Esophagus mucosa (tissue), 1 donor: ENCODE measurements at regions not wholly inside any gene's neighbourhood (a gene's known extent, or its start where the extent isn't known, plus 50 kb on each side); places are given as distances from the start of the nearest gene placed in this dataset.
"Not testable (repeated sequence)": the region's sequence is repeated elsewhere in the genome, so short reads cannot be mapped to it uniquely, and the experiment has no call there.

ENCODE experiments used
- ATAC-seq: fragments of 200-7000 bp; cut with Tn5 transposase; one replicate; pipeline ENCODE4 v1.9.1; 2020
- donor health status: DM: yes; HTN: yes; CAD: no.

DNA sequence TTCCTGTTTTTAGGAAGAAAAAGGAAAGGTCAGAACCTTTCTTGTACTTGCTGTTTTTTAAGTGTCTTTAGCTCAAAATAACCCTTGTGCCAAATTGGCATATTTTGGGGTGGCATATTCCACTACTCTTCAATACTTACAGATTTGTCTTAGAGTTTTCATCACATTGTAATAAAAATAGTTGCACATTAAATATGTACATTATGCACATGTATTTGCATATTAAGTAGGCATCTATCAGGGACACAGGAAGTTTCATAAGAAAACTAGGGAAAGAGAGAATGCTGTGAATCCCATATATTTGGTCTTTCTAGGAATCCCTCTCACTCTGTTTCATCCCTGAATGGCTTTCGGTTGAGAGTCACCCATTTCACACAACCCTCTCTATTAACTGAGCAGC lies 139.6 kb downstream of the LARP7 start:
- no peak for ATAC-seq

DNA sequence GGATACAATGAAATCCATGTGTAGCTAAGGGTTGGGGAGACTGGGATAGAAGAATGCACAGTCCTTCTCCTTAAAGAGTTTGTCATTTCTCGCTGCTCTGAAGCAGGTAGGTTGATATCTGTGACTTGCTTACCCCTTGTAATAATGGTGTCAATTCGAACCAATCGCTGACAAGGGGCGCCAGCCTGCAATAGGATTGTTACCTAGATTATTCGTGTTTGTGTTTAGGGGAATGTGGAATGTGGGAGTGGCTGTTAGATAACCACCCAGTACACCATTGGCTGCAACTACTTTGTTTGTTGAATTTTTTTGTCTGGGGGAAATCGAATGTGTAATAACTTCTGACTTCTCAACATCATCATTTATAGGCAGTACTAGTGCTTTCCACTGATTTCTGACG lies 141.6 kb downstream of the LARP7 start:
- ATAC-seq = no peak

DNA sequence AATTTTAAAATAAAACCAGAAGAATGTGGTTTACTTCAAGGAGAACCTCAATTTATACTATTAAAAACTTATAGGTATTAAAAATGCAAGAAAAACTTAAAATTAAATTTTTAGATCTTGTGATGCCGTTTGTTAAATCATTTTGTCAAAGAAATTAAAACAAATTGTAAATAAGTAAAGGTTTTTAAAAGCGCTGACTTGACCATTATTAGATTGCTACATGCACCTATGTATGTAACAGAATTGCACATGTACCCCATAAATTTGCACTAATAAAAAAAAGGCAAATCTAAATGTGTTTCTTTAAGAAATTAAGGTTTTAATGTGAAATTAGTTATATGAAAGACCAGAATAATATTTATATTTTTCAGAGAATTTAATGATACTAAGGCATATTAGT lies 156.1 kb downstream of the LARP7 start:
- no peak for ATAC-seq

DNA sequence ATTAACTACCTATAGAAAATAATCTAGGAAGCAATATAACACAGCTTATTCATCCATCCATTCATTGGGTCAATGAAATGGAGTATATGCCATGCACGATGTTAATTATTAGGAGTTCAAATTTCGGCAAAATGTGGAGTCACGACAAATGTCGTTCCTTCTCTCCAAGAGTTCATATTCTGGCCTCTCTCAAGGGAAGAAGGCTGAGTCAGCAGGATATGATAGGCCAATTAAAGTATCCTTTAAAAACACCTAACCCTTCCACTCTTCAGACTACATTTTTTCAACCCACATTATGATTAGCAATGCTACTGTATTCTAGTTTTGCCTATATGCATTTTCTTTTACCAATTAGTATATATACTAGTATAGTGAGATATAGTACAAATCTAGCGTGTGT lies 163.1 kb downstream of the LARP7 start:
- ATAC-seq = no peak

DNA sequence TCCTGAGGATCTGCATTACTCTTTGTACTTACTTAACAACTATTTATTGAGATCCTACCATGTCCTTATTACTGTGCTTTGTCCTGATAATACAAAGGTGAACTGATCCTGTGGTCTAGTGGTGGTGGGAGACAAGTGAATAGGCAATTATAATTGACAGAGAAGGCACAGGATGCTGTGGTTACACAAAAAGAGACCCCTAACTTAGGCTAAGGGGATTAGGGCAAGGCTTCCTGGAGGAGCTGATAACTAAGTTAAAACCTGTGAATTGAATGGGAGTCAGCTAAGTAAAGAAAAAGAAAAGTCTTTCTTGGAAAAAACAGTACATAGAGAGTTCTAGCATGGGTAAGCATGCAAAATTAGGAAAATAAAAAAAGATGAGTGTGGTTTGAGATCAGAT lies 164.4 kb downstream of the LARP7 start:
- ATAC-seq = no peak

DNA sequence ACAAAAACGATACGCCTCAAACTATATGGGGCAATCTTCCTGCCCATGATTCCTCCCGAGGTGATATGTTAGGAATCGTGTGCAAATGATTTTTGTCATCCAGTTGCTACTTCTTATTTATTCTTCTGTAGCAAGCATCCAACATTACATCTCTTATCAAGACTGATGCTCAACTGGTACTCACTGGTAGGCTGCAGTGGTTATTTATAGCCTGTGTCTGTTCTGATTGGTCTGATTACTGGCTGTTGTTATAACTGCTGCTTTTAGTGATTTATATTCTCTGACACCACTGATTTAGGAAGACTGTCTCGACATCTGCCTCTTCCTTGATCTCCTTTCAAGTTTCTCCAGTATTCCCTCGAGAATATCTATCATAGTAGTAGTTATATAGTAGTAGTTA lies 165.8 kb downstream of the LARP7 start:
- ATAC-seq = no peak

DNA sequence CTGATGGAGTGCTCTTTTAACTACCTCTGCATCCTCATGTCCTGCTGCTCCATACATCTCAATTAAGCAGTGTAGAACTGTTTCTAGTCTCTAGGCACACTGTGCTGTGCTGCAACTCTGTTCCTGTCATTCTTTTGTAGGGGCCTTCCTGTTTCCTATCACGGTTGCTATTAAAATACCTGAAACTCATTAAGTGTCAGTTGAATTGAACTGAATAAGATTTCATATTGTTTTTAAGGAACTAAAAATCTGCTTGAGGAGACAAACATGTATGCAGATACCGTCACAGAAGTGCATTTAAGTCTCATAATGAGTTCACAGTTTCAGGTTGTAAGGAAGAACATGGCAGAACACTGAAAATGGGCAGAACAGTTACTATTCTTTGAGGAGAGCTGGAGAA lies 170.1 kb downstream of the LARP7 start:
- ATAC-seq = no peak

DNA sequence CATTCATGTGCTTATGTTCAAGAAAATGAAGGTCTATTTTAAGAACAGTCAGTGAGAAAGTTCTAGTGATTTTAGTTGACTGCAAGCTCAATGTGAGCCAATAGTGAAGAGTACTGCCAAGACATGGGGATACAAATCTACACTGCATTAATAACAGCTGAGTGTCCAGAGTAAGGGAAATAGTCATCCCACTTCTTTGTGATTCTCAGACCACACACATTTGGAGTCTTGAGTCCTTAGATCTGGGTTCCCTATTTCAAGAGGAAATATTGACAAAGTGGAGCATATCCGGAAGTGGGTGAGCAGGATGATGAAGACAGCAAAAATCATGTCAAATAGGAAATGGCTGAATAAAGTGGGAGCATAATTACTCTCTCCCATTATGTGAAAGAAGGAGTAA lies 171.1 kb downstream of the LARP7 start:
- no peak for ATAC-seq

DNA sequence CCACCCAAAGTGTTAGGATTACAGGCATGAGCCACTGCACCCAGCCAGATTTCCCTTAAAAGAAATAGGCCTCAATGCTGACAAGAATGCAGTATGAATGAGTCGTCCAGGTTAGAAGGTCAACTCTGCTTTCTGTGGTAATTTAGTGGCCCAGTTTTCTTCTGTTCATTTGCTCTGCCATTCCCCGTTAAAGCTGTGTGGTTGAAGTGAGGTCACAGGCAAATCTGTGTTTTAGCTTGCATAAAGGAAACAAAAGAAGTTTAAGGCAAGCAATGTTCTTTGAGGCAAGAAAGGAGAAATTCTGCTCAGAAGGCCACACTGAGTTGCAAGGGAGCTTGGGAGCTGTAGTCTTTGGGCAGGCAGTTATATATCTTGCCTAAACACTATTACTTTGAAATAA lies 176.8 kb downstream of the LARP7 start:
- no peak for ATAC-seq

DNA sequence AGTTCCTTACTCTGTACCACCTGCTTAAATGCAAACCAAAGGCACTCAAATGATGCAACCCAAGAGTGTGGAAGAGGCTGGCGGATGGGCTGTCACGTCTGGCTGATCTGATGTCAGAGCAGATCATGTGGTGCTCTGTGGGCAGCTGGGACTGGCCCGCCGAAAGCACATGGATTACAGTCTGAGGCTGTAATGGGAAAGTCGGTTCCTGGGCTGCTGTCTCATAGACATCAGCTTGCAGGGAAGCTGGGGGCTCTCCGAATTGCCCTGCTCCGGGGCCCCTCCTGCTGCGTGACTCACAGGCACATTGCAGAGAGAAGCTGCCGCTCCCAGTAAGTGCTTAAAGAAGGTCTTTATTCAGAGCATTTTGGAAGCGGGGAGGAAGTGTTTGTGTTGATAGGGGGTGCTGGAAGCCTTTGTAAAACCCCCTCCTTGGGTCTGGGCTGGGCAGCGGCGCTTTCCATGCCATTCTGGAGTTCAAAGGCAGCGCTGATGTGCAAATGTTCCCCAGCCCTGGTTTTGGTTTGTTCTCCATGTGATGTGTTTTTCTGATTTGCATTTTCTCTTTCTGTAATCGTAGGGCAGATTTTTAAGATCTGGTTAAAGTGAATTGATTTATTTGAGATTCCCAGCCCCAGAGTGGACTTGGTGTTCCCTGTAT lies 181.1 kb downstream of the LARP7 start:
- peak; percentile 92 for ATAC-seq

DNA sequence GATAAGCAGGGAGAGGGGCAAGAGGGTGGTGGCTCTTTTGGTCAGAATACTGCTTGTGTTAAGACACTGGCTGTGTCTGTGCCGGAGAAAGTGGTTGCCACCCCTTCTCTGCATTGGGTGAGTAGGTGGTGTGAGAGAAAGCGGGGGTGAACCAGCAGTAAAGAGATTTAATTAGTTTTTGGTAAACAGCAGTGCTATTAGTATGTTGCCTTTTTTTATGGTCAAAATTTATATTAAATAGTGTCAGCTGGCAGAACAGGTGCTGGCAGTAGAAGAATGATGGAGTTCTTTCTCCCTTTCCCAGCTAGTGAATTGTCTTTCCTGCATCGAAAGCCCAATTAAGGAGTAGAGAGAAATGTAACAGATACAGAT lies 181.6 kb downstream of the LARP7 start:
- no peak for ATAC-seq

DNA sequence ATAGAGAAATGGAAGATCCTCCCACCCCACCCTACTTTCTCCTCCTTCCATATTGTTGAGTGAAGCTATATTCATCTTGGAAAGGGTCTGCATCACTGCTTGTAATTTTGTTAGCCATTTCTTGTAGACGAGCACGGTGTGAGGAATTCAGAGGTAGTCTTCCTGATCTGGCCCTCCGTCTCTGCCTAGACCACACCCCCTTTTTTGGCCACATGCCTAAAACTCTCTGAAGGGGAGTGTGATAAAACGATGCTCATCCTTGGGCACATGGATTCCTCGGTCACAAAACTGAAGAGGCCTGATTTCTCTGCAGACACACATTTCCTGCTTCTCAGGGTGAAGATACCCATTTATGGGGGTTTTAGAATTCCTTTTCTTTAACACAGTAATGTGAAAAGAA lies 182.8 kb downstream of the LARP7 start:
- no peak for ATAC-seq

DNA sequence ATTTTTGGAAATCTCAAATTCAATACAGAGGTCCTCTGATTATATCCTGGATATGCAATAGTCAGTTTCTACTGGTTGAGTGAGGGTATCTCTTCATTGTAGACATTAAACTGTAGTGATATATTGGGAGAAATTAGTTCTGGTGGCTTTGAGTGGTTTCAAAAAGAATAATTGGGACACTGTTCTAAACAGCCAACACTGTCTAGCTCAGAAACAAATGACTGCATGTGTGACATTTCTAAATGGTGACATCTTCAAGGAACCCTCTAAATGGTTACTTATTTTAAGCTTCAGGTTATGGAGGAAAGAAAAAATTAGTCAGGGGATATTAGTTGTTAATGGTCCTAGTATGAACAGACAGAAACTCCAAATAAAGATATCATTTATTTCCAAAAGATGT lies 186.2 kb downstream of the LARP7 start:
- ATAC-seq = no peak

DNA sequence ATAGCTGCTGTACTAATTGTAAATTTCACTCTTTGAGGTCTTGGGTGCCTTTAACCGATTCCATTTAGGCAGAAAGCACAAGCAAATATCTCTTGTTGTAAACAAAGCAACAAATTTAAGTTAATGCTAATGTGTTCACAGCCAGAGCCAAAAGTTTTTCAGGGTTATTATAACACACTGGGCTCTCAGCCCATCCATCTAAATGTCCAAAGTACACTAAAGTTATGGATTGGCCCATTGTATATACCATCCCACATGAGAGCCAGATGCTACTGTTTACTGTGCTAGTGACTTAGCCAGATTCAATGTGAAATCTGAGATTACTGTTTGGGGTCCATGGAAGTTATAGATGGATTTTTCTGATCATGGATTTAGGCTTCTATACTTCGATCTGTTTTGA lies 186.7 kb downstream of the LARP7 start:
- no peak for ATAC-seq

DNA sequence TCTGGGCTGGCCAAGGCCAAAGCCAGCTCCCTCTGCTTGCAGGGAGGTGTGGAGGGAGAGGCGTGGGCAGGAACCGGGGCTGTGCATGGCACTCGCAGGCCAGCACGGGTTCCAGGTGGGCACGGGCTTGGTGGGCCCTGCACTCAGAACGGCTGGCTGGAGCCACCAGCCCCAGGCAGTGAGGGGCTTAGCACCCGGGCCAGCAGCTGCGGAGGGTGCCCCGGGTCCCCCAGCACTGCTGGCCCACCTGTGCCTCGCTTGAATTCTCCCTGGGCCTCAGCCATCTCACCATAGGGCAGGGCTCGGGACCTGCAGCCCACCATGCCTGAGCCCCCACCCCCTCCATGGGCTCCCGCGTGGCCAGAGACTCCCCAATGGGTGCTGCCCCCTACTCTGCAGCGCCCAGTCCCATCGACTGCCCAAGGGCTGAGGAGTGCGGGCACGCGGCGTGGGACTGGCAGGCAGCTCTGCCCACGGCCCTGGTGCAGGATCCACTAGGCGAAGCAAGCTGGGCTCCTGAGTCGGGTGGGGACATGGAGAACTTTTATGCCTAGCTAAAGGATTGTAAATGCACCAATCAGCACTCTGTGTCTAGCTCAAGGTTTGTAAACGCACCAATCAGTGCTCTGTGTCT lies 193.9 kb downstream of the LARP7 start:
- ATAC-seq = no peak

DNA sequence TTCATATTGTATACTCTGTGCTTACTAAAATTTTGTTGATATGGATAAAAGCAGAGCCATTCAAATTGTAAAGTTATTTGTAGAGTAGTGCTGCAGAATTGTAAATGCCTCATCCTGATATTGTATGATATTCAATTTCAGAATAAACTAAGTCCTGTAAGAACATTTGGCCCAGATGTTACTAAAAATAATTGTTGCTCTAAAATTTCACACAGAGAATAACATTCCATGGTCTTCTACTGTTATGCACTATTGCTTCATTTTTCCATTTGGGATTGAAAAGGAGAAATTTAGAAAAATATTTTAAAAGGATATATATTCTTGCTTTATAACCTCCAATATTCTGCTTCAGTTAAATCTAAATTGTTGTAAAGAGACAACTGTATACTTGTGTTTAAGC lies 195.6 kb downstream of the LARP7 start:
- no peak for ATAC-seq

DNA sequence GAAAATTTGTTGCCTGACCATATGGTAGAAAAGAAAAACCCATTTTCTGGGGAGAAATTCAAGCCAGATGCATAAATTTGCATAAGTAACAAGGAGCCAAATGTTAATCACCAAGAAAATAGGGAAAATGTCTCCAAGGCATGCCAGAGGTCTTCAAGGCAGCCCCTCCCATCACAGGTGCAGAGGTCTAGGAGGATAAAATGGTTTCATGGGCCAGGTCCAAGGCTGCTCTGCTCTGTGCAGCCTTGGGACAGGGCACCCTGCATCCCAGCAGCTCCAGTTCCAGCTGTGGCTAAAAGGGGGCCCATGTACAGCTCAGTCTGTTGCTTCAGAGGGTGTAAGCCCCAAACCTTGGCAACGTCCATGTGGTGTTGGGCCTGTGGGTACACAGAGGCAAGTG lies 200.0 kb downstream of the LARP7 start:
- no peak for ATAC-seq

DNA sequence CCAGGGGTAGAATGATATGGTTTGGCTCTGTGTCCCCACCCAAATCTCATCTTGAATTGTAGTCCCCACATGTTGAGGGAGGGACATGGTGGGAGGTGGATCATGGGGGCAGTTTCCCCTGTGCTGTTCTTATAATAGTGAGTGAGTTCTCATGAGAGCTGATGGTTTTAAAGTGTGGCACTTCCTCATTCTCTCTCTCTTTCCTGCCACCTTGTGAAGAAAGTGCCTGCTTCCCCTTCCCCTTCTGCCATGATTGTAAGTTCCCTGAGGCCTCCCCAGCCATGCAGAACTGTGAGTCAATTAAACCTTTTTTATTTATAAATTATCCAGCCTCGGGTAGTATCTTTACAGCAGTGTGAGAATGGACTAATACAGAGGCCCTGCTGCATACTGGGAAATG lies 201.1 kb downstream of the LARP7 start:
- ATAC-seq = not testable (repeated sequence)

DNA sequence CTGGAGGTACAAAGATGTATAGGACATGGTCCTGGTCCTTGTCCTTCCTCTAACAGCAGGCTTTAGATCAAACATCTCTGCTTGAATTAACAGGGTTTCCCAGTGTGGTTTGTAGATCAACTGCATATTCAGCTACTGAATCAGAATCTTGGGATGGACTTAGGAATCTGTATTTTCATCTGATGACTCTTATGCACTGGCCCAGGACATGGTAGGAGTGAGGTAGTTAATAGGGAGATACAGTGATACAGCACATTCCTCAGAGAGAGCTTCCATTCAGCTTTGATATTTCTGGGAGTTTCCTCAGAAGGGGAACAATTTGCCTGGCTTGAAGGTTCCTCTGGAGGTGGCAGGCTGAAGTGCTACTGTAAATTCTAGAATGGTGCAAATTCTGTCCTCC lies 203.1 kb downstream of the LARP7 start:
- no peak for ATAC-seq

DNA sequence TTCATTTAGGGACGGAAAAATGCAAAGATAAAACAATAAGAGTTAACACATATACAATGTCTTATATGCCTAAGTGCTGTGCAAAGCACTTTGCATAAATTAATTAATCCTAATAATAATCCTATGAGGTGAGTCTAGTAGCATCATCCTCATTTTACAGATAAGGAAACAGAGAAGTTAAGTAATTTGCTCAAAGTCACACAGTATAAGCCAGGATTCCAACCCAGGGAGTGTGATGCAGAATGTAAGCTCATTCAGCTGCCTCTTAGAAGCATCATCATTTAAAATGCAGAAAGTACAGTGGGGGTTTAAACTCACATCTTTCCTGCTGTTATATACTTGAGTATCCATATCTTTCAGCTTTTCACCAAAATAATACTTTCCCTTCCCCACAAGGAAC lies 203.7 kb downstream of the LARP7 start:
- ATAC-seq = no peak

DNA sequence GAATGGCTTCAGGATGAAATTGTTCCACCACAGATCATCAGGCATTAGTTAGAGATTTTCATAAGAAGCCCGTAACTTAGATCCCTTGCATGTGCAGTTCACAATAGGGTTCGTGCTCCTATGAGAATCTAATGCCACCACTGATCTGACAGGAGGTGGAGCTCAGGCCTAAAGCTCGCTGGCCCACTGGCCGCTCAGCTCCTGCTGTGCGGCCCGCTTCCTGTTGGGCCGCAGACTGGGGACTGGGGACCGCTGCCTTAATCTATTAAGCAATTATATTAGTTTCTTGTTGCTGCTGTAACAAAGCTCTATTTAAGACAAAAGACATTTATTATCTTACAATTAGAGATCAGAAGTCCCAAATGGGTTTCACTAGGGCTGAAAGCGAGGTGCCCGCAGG lies 205.6 kb downstream of the LARP7 start:
- no peak for ATAC-seq

DNA sequence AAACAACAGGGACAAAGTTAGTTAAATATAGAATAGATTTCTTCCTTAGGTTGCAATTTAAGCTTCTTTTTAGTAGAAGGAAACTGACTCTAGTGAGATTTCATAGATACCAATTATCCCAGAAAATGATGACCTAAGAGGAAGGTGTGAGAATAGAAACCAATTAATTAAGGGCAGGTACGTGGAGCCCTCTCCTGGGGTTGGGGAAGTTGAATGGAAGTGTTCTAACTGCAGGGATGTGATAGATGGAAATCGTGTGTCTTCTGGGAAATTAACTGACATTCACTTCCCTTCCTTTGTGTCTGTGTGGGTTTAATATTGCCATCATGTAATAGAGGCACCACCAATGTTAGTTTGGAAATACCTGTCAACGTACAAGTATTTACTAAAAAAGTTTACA lies 204.1 kb upstream of the ANK2 start:
- ATAC-seq = no peak

DNA sequence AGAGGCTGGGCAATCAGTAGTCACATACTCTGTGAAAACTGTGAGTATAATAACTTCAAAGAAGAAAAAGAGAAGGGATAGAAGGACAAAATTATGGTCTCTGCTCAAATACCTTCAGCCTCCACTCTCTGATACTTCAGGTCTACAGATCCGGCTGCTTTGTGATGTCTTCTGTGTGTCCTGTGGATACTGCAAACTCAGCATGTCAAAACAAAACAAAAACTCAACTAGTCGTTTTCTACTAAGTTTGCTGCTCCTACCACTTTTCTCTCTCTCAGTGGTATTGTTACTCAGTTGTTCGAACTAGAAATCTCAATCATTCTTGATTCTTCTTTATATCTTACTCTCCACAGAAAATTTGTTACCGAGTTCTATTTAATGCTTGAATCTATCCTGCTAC lies 202.4 kb upstream of the ANK2 start:
- ATAC-seq = no peak

DNA sequence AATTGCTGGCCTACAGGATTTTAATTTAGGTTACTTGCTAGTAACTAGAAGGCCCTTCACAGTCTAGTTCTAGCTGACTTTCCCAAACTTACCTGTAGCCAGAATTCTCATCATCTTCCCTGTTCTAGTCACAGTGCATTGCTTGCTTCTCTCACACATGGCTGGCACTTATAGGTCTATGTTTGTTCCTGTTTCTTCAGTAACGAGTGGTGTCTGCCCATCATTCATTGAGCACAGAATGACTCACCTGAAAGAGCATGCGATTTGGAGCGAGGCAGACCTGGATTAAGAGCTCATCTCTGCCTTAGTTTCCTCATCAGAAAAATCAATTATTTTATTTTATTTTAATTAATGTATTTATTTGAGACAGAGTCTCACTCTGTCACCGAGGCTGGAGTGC lies 201.7 kb upstream of the ANK2 start:
- ATAC-seq = peak; percentile 87

DNA sequence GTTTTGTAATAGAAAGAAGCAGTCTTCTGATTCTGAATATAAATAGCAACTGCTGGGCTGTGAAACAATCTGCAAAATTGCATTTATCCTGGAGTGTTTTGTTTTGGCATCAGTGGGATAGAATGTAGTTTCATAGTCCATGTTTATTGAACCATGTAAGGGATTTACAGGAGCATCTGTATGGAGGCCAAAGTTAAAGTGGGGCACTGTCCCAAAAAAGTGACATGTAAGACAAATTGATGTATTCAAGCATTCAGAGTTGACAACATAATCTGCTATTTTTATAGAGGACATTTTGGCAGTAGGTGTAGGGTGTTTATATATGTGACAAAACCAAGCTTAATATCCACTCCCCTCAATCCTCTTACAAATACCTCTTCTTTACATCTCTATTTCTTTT lies 200.5 kb upstream of the ANK2 start:
- ATAC-seq = no peak
